Mammary epithelial cell (primary cell): ENCODE measurements at regions not wholly inside any gene's neighbourhood (a gene's known extent, or its start where the extent isn't known, plus 50 kb on each side); places are given as distances from the start of the nearest gene placed in this dataset.
A peak's percentile ranks its signal among the peaks of the same experiment; 100 is the strongest.

Source experiments
- CTCF ChIP-seq, 2 donors: IDR thresholded peaks in 1 of 2; conservative IDR thresholded peaks in 1 of 2; 2 replicates each; pipeline ENCODE4 v1.5.1; 2011 to 2012; ENCODE audit warnings: inconsistent platforms in 2 of 2, low read length in 2 of 2, mild to moderate bottlenecking in 2 of 2, control low read depth in 1 of 2, low read depth in 1 of 2; ENCODE audit not compliant: insufficient read depth in 1 of 2; ENCODE audit errors: extremely low read depth in 1 of 2
- EZH2 ChIP-seq: IDR thresholded peaks from 2 replicates; pipeline ENCODE4 v1.6.1; 2012; ENCODE audit warnings: low read length, inconsistent platforms, borderline replicate concordance

GRCh38 chr9:105842023-105842644 lies 147.8 kb downstream of the TMEM38B start:
- peak; percentile 88 to 90 for TF ChIP-seq CTCF (conservative IDR thresholded peaks at IDR 0.05 in 1 of 2, IDR thresholded peaks at IDR 0.05 in 1 of 2; ENCODE audit: extremely low read depth in 1 of 2, insufficient read depth in 1 of 2, low read depth in 1 of 2, low read length in 2 of 2)
- no peak for TF ChIP-seq EZH2
